AG04450 (cell line): ENCODE measurements at regions not wholly inside any gene's neighbourhood (a gene's known extent, or its start where the extent isn't known, plus 50 kb on each side); places are given as distances from the start of the nearest gene placed in this dataset.

ENCODE experiments used
- CTCF ChIA-PET: fragments of 300-600, 350-600 bp; formaldehyde crosslinking; extraction: SDS; loops from one replicate; lab custom pipeline; 2022; ENCODE audit warnings: antibody characterized with exemption, inconsistent platforms; lab: Charles Lee
- POLR2A ChIA-PET: fragments of 350-600 bp; formaldehyde crosslinking; extraction: SDS; loops from one replicate; lab custom pipeline; 2021; ENCODE audit warnings: antibody characterized with exemption, inconsistent platforms; lab: Yijun Ruan, JAX
- DNase-seq: peaks from one replicate; pipeline ENCODE4 v3.0.0-alpha.2; 2011; ENCODE audit warnings: low read depth, low spot score
- H3K27ac ChIP-seq: one replicate; pipeline ENCODE4 v1.5.1; 2012; ENCODE audit warnings: low read depth, low read length, control low read depth
- H3K27me3 ChIP-seq: one replicate; pipeline ENCODE4 v1.6.0; 2012; ENCODE audit warnings: low read length; ENCODE audit not compliant: control insufficient read depth, insufficient read depth
- H3K4me3 ChIP-seq: 2 replicates; pipeline ENCODE4 v1.5.1; 2011; ENCODE audit warnings: mild to moderate bottlenecking, low read depth, low read length, control low read depth
- H3K9me3 ChIP-seq: 2 replicates; pipeline ENCODE4 v1.5.1; 2012; ENCODE audit warnings: low read length; ENCODE audit not compliant: control insufficient read depth, insufficient read depth
- CTCF ChIP-seq: IDR thresholded peaks from 2 replicates; pipeline ENCODE4 v1.5.1; 2011; ENCODE audit warnings: low read depth, low read length, control low read depth, inconsistent platforms

DNA sequence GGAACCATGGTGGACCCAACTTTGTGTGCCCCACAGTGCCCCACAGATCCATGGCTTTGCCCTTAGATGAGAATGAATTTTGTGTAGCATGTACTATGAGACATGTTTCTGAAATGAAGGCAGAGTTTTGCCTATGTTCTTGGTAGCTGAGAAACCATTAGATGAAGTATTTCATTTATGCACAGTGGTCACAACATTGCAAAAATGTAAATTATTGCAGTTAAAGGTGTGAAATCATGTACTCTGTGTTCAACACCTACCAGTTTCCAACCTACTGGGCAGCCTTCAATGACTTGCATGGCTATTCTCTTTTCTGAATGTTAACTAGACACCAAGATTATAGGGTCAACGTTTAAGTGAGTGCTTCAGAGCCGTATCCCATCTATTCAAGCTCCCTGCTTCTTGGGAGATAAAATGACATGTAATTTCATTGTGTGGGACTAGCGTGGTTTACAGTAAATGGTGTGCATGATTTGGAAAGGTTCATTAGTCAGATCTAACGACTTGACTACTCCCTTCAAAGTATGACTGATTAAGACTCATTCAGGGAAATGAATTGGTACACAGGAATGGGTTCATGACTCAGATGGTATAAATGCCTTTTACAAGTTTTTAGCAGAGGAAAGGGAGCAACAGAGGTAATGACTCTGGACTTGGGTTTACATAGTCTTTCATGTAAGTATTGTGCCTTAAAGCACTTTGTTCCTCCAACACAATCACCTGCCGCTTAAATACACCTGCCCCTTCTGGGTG lies 106.1 kb upstream of the AKIRIN2 start:
- Histone ChIP-seq H3K27me3 (peaks cover 2% of the 10 kb centered on the region), H3K9me3 (no peaks in the 10 kb centered on the region), H3K27ac (no peak overlapping the region), H3K4me3 (no peak overlapping the region)
- no peak for DNase-seq
- ChIA-PET POLR2A (no interaction called here), CTCF (no interaction called here)
- TF ChIP-seq CTCF, result no peak

DNA sequence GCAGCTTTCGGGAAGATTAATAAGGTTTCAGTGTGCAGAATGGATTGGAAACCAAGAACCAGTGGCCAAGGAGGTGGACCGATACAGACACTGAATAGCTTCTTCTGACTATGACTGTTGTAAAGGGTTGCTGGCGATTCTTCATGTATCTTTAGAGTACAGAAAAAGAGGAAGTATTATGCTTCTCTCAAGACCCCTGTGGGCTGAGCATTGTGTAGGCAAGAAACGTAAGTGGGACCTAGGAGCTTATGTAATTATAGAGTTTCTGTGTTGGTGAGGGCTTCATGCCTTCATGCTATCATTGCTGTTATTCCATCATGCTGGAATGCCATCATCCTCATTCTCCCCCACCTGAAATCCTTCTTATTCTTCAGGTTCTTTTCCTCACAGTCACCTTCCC lies 105.4 kb upstream of the AKIRIN2 start:
- ChIA-PET CTCF (no interaction called here), POLR2A (no interaction called here)
- TF ChIP-seq CTCF, result no peak
- no peak overlapping the region for H3K27ac ChIP-seq
- no peaks in the 10 kb centered on the region for H3K9me3 ChIP-seq
- DNase-seq, result no peak
- peaks cover 2% of the 10 kb centered on the region for H3K27me3 ChIP-seq
- no peak overlapping the region for H3K4me3 ChIP-seq

GRCh38 chr6:87806635-87807034 lies 104.6 kb upstream of the AKIRIN2 start:
- TF ChIP-seq CTCF, result no peak
- no peak for DNase-seq
- peaks cover 2% of the 10 kb centered on the region for H3K27me3 ChIP-seq
- no peaks in the 10 kb centered on the region for H3K9me3 ChIP-seq
- no peak overlapping the region for H3K27ac ChIP-seq
- ChIA-PET POLR2A (no interaction called here), CTCF (no interaction called here)
- no peak overlapping the region for H3K4me3 ChIP-seq

GRCh38 chr6:87806099-87806498 lies 104.1 kb upstream of the AKIRIN2 start:
- H3K27ac ChIP-seq, result no peak overlapping the region
- no peak overlapping the region for H3K4me3 ChIP-seq
- POLR2A ChIA-PET, result no interaction called here
- H3K27me3 ChIP-seq, result no peaks in the 10 kb centered on the region
- no peak for DNase-seq
- no peaks in the 10 kb centered on the region for H3K9me3 ChIP-seq
- CTCF ChIA-PET, result interaction anchor here (0.6 kb wide), 1 partner anchor 1053 kb away, joined by 4 read pairs; no protein-coding TSS in a partner anchor
- TF ChIP-seq CTCF, result no peak

GRCh38 chr6:87803791-87804190 lies 101.8 kb upstream of the AKIRIN2 start:
- Histone ChIP-seq H3K27ac (no peak overlapping the region), H3K4me3 (no peak overlapping the region), H3K9me3 (no peaks in the 10 kb centered on the region), H3K27me3 (no peaks in the 10 kb centered on the region)
- ChIA-PET CTCF (interaction anchor here (1.0 to 1.7 kb wide), 3 partner anchors 14 to 411 kb away, joined by 3 to 6 read pairs (median 5); no protein-coding TSS in a partner anchor), POLR2A (no interaction called here)
- no peak for TF ChIP-seq CTCF
- DNase-seq, result no peak
